PFSK-1 (cell line): ENCODE measurements at regions not wholly inside any gene's neighbourhood (a gene's known extent, or its start where the extent isn't known, plus 50 kb on each side); places are given as distances from the start of the nearest gene placed in this dataset.

Source experiments
- FOXP2 ChIP-seq: optimal IDR thresholded peaks from 2 replicates; pipeline ENCODE3; 2011; ENCODE audit warnings: borderline replicate concordance, control low read depth, inconsistent platforms; ENCODE audit not compliant: insufficient read depth; ENCODE audit errors: extremely low read length, extremely low read depth
- POLR2AphosphoS5 ChIP-seq: IDR thresholded peaks from 2 replicates; pipeline ENCODE4 v1.6.1; 2012; ENCODE audit warnings: low read depth, mild to moderate bottlenecking, control low read depth, low read length, moderate library complexity
- REST ChIP-seq, 2 experiments: IDR thresholded peaks; 2 replicates each; pipeline versions ENCODE4 v1.6.1 to v1.8.0; 2011 to 2012; ENCODE audit warnings: low read depth in 2 of 2, low read length in 2 of 2, control low read depth in 1 of 2, inconsistent platforms in 1 of 2, mild to moderate bottlenecking in 1 of 2, moderate library complexity in 1 of 2; ENCODE audit not compliant: insufficient read depth in 1 of 2
- SIN3A ChIP-seq: IDR thresholded peaks from 2 replicates; pipeline ENCODE4 v1.6.1; 2012; ENCODE audit warnings: mild to moderate bottlenecking, low read length, moderate library complexity, borderline replicate concordance; ENCODE audit not compliant: insufficient read depth
- TAF1 ChIP-seq: IDR thresholded peaks from 2 replicates; pipeline ENCODE4 v1.6.1; 2012; ENCODE audit warnings: low read length, control low read depth, borderline replicate concordance; ENCODE audit not compliant: insufficient read depth

- TF ChIP-seq POLR2AphosphoS5, result no peak
- TF ChIP-seq REST (IDR thresholded peaks at IDR 0.05; ENCODE audit: insufficient read depth in 1 of 2, low read depth in 2 of 2, low read length in 2 of 2), result no peak
- no peak for TF ChIP-seq FOXP2
- TF ChIP-seq SIN3A, result no peak
- no peak for TF ChIP-seq TAF1
These were observed 461.3 kb downstream of the TMEM232 start for GRCh38 chr5:110265162-110265561.

- no peak for TF ChIP-seq REST (IDR thresholded peaks at IDR 0.05; ENCODE audit: insufficient read depth in 1 of 2, low read depth in 2 of 2, low read length in 2 of 2)
- no peak for TF ChIP-seq SIN3A
- no peak for TF ChIP-seq POLR2AphosphoS5
These were observed 458.8 kb downstream of the TMEM232 start for GRCh38 chr5:110267714-110268113.

GRCh38 chr5:110268283-110268682 lies 458.2 kb downstream of the TMEM232 start:
- TF ChIP-seq REST (IDR thresholded peaks at IDR 0.05; ENCODE audit: insufficient read depth in 1 of 2, low read depth in 2 of 2, low read length in 2 of 2), result no peak
- TF ChIP-seq SIN3A, result no peak
- TF ChIP-seq FOXP2, result no peak
- no peak for TF ChIP-seq TAF1
- no peak for TF ChIP-seq POLR2AphosphoS5

DNA sequence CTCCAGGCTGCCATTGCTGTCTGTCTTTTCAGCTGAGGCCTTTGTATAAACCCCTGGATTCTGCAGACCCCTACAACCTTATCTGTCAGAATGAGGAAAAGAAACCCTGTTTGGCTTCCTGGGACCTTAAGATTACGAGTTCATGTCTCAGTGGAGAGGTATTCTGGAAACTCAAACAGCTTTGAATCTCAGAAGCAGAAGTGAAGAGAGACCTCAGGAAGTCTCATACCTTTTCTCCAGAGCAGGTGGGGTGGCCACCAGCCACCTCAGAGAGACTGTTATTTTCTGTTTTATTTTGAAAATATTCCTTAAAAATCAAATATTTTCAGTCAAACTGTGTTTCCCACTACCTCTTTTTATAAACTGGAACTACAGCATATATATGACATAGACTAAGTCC lies 457.5 kb downstream of the TMEM232 start:
- no peak for TF ChIP-seq TAF1
- no peak for TF ChIP-seq FOXP2
- TF ChIP-seq REST (IDR thresholded peaks at IDR 0.05; ENCODE audit: insufficient read depth in 1 of 2, low read depth in 2 of 2, low read length in 2 of 2), result no peak

- TF ChIP-seq TAF1 (no peak), SIN3A (no peak), FOXP2 (no peak), REST (IDR thresholded peaks at IDR 0.05; ENCODE audit: insufficient read depth in 1 of 2, low read depth in 2 of 2, low read length in 2 of 2) (no peak), POLR2AphosphoS5 (no peak)
These were observed 456.9 kb downstream of the TMEM232 start for GRCh38 chr5:110269478-110270142.
